ENCODE measurements at regions not wholly inside any gene's neighbourhood (a gene's known extent, or its start where the extent isn't known, plus 50 kb on each side); places are given as distances from the start of the nearest gene placed in this dataset.

DNA sequence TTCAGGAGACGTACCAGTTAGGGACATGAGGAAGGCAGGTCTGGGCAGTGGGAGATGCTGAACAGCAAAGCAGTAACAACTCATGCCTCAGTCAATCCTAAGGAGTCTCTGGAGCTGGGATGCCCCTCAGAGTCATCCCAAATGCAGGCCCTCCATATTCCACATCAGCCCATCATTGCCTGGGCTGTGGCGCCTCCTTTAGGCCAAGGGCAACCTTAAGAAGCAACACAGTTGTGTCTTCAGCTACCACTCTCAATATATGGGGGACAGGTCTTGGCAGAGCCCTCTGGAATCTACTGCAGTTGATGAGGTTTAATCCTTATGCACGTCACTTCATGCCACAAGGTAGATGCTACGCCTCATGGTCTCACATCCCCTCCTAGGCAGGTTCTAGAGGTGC is 682.0 kb upstream of the RAB6C start:
- POLR2A ChIA-PET: no interaction called here
- DNase-seq: no peak
- CTCF ChIA-PET: no interaction called here
- Mint-ChIP-seq H3K36me3 (no peaks in the 10 kb centered on the region), H3K27me3 (no peaks in the 10 kb centered on the region), H3K9me3 (peaks cover 15% of the 10 kb centered on the region), H3K27ac (no peak overlapping the region), H3K4me1 (ENCODE audit: low read depth) (no peaks in the 10 kb centered on the region), H3K4me3 (no peak overlapping the region)
- intact Hi-C loops (cut with micrococcal nuclease): no loop called here

DNA sequence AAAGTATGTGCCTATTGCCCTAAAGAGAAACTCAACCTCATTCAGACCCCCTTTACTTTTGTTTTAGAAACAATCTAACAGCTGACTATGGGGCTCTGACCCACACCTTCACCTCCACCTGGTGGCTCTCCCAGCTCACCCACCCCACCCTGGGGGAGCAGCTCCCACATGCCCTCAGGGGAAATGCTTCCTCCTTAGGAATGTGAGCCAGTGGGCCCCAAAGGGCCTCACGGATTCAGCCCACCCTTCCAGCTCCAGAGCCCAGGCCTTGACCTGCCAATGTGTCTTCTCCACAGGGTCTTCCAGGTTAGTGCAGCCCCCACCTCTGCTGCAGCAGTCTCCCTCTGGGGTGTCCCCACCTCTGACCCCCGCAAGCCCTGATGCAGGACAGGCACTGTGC is 680.1 kb upstream of the RAB6C start:
- intact Hi-C loops (cut with micrococcal nuclease): no loop called here
- CTCF ChIA-PET: no interaction called here

DNA sequence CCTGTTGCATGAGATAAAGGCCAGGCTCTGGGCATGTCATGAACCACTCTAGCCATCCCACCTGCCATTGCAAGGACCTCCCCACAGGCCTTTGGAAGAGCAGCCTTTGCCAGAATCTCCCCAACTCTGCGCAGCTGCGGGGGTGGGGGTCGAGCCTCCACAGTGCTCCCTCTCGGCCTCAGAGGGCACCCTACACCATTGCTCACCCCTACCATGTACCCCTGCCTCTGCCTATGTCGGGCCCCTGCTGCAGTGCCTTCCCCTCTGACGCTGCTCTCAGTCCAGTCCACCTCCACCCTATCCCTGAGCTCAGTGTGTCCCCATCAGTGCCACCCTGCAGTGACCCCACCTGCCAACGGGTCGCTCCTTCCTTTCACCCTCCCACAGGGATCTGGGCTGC is 679.7 kb upstream of the RAB6C start:
- DNase-seq: no peak
- H3K27me3 Mint-ChIP-seq: no peaks in the 10 kb centered on the region
- no peaks in the 10 kb centered on the region for H3K4me1 Mint-ChIP-seq (ENCODE audit: low read depth)
- no peak overlapping the region for H3K4me3 Mint-ChIP-seq
- no peak overlapping the region for H3K27ac Mint-ChIP-seq
- ChIA-PET CTCF (no interaction called here), POLR2A (no interaction called here)
- no peaks in the 10 kb centered on the region for H3K36me3 Mint-ChIP-seq
- intact Hi-C loops (cut with micrococcal nuclease): no loop called here
- H3K9me3 Mint-ChIP-seq: peaks cover 7% of the 10 kb centered on the region

More for the DNA sequence above, 680.1 kb upstream of the RAB6C start:
- Mint-ChIP-seq H3K4me1 (ENCODE audit: low read depth) (no peaks in the 10 kb centered on the region), H3K36me3 (no peaks in the 10 kb centered on the region), H3K27ac (no peak overlapping the region), H3K4me3 (no peak overlapping the region), H3K27me3 (no peaks in the 10 kb centered on the region), H3K9me3 (peaks cover 9% of the 10 kb centered on the region)
- DNase-seq: no peak
- POLR2A ChIA-PET: no interaction called here

DNA sequence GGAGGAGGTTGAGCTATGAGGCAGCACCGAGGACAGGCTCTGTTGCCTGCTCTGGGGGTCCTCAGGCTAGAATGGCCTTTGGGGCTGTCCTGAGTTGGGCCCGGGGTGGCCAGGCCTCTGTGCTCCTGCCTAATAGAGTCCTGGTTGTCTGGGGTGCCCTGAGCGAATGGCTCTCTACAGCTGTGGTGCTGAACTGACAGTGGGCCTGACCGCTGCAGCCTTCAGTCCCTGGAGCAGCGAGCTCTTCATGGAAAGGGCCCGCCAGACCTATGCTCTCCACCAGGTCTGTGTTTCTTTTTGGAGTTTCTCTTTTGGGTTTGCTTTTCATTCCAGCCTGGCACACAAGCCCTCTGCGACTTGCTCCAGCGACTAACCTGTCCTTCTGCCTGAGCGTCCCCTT is 679.0 kb upstream of the RAB6C start:
- DNase-seq: no peak
- intact Hi-C loops (cut with micrococcal nuclease): no loop called here
- H3K36me3 Mint-ChIP-seq: no peaks in the 10 kb centered on the region
- ChIA-PET POLR2A (no interaction called here), CTCF (no interaction called here)
- H3K27ac Mint-ChIP-seq: no peak overlapping the region
- peaks cover 6% of the 10 kb centered on the region for H3K9me3 Mint-ChIP-seq
- no peak overlapping the region for H3K4me3 Mint-ChIP-seq
- no peaks in the 10 kb centered on the region for H3K4me1 Mint-ChIP-seq (ENCODE audit: low read depth)
- H3K27me3 Mint-ChIP-seq: no peaks in the 10 kb centered on the region

DNA sequence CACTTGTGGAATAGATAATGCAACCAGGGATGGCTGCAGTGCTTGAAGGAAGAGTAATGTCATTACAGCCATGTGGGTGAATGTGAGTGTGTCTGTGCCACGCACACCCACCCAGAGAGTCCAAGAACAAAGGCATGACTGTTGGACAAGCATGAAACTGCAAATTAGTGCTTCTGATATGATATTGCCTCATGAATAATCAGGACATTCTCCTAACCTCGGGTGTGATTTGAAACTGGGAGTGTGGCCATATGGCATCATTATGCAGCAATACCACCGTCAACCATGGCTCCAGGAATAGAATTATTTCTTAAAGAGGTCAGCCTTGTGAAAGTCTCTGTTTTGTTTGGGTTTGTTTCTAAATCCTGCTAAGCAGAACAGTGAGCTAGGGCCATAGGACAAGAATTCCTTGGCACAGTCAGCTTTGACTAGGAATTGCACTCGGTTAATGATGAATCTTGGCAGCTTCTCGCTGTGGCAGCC is 678.0 kb upstream of the RAB6C start:
- no peaks in the 10 kb centered on the region for H3K9me3 Mint-ChIP-seq
- ChIA-PET POLR2A (no interaction called here), CTCF (no interaction called here)
- H3K36me3 Mint-ChIP-seq: no peaks in the 10 kb centered on the region
- no peaks in the 10 kb centered on the region for H3K4me1 Mint-ChIP-seq (ENCODE audit: low read depth)
- H3K27me3 Mint-ChIP-seq: no peaks in the 10 kb centered on the region
- intact Hi-C loops (cut with micrococcal nuclease): no loop called here
- no peak overlapping the region for H3K4me3 Mint-ChIP-seq
- no peak for DNase-seq
- no peak overlapping the region for H3K27ac Mint-ChIP-seq

DNA sequence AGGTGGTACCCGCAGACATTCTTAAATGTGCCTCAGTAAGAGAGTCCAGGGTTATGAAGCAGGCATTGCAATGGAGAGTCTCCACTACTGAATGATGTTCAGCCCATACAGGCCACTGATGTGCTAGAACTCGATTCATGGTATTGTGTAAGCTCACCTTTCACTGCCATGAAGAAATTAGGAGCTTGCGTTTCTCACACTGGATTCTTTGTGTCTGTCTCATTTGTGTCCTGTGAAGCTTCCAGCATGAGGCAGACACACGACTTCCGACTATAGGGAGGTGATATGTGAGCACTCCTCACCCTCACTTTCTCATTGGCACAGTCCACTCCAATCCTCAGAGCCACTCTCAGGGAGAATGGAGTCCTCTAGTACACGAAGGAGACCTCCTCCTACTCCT is 677.4 kb upstream of the RAB6C start:
- no peak overlapping the region for H3K4me3 Mint-ChIP-seq
- H3K27me3 Mint-ChIP-seq: no peaks in the 10 kb centered on the region
- POLR2A ChIA-PET: no interaction called here
- no peaks in the 10 kb centered on the region for H3K4me1 Mint-ChIP-seq (ENCODE audit: low read depth)
- no peak overlapping the region for H3K27ac Mint-ChIP-seq
- no peak for DNase-seq
- intact Hi-C loops (cut with micrococcal nuclease): no loop called here
- H3K9me3 Mint-ChIP-seq: no peaks in the 10 kb centered on the region
- H3K36me3 Mint-ChIP-seq: no peaks in the 10 kb centered on the region
- CTCF ChIA-PET: no interaction called here

DNA sequence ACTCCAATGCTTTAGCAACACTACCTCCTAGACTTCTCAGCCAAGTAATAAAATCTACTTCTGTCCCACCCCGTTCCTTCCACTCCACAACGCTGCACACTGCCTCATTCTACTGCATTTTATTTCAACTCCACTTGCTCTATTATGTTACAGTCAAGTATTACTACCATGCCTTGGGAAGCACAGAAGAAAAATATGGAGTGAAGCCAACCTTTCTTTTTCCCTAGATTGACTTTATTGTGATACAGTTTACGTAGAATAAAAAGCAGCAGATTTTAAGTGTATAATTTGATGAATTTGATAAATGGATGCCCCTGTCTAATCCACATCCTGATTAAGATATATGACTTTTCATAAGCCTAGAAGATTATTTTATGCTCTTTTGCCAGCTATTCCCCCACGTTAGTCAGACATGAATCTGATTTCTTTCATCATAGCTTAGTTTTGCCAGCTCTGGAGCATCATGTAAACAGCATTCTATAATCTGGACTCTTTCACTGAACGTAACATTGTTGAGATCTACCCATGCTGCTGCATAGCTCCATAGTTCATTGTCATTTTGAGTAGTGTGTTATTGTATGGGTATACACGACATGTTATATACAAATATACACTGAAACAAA is 676.8 kb upstream of the RAB6C start:
- Mint-ChIP-seq H3K27ac (no peak overlapping the region), H3K4me1 (ENCODE audit: low read depth) (no peaks in the 10 kb centered on the region), H3K9me3 (no peaks in the 10 kb centered on the region), H3K36me3 (no peaks in the 10 kb centered on the region), H3K4me3 (no peak overlapping the region), H3K27me3 (no peaks in the 10 kb centered on the region)
- ChIA-PET POLR2A (no interaction called here), CTCF (no interaction called here)
- no peak for DNase-seq
- intact Hi-C loops (cut with micrococcal nuclease): no loop called here

DNA sequence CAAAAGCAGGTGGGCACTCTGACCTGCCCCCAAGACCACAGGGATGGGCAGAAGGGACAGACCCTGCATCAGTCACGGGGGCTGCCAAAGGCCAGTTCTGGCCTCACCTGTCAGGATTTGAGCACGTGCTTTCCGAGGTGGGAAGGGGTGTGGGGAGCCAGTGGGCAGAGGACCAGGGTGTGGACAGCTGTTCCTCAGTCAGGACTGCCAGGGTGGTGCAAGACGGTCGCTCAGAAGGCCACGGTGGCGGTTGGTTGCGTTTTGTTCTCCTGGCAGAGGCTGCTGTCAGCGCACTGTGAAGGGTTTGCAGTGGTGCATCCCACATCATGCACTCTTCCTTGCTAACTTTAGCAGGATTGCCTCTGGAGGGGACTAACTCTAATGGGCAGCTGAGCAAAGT is 665.3 kb upstream of the RAB6C start:
- CTCF ChIA-PET: no interaction called here
- H3K9me3 Mint-ChIP-seq: no peaks in the 10 kb centered on the region
- no peaks in the 10 kb centered on the region for H3K4me1 Mint-ChIP-seq (ENCODE audit: low read depth)
- POLR2A ChIA-PET: no interaction called here
- no peaks in the 10 kb centered on the region for H3K36me3 Mint-ChIP-seq
- no peak for DNase-seq
- intact Hi-C loops (cut with micrococcal nuclease): no loop called here
- H3K27me3 Mint-ChIP-seq: no peaks in the 10 kb centered on the region
- H3K4me3 Mint-ChIP-seq: no peak overlapping the region
- no peak overlapping the region for H3K27ac Mint-ChIP-seq

DNA sequence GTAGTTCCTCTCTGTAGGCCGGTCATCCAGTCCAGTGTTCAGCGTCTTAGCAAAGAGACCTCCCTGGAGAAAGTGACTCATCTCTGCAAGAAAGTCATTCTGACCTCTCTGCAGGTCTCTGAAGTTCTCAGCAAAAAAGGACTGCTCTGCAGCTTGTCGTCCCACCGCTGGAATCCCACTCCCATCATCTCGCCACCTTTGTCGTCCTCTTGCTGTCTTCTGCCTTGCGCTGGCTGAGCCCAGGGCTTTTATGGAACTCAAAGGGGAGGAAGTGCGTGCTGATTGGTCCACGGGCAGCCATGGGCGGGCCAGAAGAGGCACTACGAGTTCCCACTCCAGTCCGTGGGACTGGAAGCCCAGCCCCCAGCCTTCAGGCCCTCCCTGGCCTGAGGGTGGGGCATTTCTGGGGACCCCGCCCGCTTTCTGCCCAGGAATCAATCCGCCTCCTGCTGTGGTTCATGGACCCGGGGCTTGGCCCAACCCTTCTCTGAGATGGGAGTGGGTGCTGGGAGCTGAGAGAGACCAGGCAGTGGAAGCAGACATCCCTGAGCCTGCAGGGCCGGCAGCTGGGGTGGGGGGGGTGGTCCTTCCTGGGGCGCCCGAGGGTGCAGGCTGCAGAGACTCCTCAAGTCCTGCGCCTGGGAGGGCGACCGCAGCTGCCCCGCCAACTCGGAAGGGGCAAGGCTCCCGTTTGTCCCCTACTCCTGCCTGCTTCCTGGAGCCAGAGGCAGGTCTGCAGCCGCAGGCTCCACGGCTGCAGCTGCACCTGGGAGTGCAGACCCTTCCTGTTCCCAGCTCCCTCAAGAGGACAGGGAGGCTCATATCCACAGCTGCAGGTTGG is 660.7 kb upstream of the RAB6C start:
- Mint-ChIP-seq H3K36me3 (no peaks in the 10 kb centered on the region), H3K27me3 (no peaks in the 10 kb centered on the region), H3K4me1 (ENCODE audit: low read depth) (no peaks in the 10 kb centered on the region), H3K9me3 (no peaks in the 10 kb centered on the region), H3K27ac (no peak overlapping the region), H3K4me3 (no peak overlapping the region)
- no peak for DNase-seq
- intact Hi-C loops (cut with micrococcal nuclease): no loop called here
- ChIA-PET CTCF (no interaction called here), POLR2A (no interaction called here)

DNA sequence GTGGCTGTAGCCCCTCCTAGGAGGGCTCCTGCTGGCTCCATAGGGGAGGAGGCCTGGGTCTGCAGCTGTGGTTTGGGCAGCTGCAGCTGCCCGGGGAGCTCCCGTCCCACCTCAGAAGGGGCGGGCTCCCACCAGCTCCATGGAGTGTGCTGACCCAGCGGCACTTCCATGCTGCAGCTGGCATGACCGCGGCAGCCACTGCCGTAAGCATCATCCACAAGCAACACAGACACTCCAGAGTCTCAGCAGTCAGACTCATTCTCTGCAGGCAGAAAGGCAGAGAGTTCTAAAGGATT is 660.1 kb upstream of the RAB6C start:
- Mint-ChIP-seq H3K9me3 (no peaks in the 10 kb centered on the region), H3K4me1 (ENCODE audit: low read depth) (no peaks in the 10 kb centered on the region), H3K27me3 (no peaks in the 10 kb centered on the region), H3K36me3 (no peaks in the 10 kb centered on the region), H3K4me3 (no peak overlapping the region), H3K27ac (no peak overlapping the region)
- ChIA-PET POLR2A (no interaction called here), CTCF (no interaction called here)
- DNase-seq: no peak
- intact Hi-C loops (cut with micrococcal nuclease): no loop called here

DNA sequence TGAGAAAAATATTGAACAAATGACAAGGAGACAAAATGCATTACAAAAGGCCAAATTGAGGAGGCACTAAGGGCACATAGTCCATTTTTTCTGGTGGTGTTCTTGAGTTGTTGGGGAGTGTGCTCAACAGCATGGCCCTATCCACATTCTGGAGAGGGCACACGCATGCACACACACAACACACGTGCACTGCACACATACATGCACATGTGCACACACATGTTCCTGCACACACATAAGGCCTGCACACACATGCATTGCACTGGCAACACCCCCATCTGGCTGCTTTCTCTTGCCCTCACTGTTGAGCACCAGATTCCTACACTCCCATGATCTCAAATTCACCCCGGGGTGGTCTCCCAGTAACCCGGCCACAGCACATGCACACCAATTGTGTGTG is 659.2 kb upstream of the RAB6C start:
- no peaks in the 10 kb centered on the region for H3K36me3 Mint-ChIP-seq
- no peaks in the 10 kb centered on the region for H3K9me3 Mint-ChIP-seq
- ChIA-PET POLR2A (no interaction called here), CTCF (no interaction called here)
- H3K4me1 Mint-ChIP-seq (ENCODE audit: low read depth): no peaks in the 10 kb centered on the region
- intact Hi-C loops (cut with micrococcal nuclease): no loop called here
- no peaks in the 10 kb centered on the region for H3K27me3 Mint-ChIP-seq
- no peak overlapping the region for H3K27ac Mint-ChIP-seq
- no peak overlapping the region for H3K4me3 Mint-ChIP-seq
- DNase-seq: no peak

DNA sequence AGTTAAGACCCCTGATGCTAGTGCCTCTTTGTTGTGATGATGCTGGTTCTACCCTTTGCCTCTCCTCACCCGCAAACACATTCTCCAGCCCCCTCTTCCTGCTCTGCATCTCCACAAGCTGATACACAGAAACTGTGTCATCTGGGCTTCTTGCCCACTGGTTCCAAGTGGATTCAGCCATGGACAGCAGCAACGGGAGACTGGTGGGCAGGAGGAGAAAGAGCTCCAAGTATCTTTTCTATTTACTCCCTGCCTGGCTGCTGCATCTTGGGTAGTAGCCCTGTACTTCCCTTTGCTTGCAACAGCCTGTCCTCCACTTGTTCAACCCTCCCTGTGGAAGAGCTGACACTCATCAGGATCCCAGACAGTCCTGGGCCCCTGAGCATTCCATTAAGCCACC is 655.1 kb upstream of the RAB6C start:
- intact Hi-C loops (cut with micrococcal nuclease): no loop called here
- peaks cover 3% of the 10 kb centered on the region for H3K9me3 Mint-ChIP-seq
- no peak overlapping the region for H3K4me3 Mint-ChIP-seq
- H3K27me3 Mint-ChIP-seq: no peaks in the 10 kb centered on the region
- no peak for DNase-seq
- H3K4me1 Mint-ChIP-seq (ENCODE audit: low read depth): no peaks in the 10 kb centered on the region
- ChIA-PET CTCF (no interaction called here), POLR2A (no interaction called here)
- no peaks in the 10 kb centered on the region for H3K36me3 Mint-ChIP-seq
- no peak overlapping the region for H3K27ac Mint-ChIP-seq

DNA sequence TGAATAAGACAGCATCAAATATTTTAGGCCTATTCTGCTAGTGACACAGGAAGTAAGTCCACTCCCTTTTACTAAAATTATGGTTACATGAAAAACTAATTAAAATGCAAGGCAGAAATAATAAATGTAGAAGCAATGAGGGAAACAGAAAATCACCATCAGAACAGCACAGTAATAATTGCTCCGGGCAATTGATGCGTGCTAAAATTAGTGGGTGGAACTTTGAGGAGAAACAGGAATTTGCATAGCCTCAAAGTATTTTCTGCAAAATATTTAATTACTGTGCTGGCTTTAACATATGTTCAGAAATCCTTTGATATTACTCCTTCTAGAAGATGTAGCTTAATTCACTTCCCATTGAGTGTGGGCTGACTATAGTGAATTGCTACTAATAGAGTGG is 654.3 kb upstream of the RAB6C start:
- POLR2A ChIA-PET: no interaction called here
- intact Hi-C loops (cut with micrococcal nuclease): no loop called here
- CTCF ChIA-PET: no interaction called here
- no peak for DNase-seq
- Mint-ChIP-seq H3K36me3 (no peaks in the 10 kb centered on the region), H3K27ac (no peak overlapping the region), H3K9me3 (peaks cover 3% of the 10 kb centered on the region), H3K4me1 (ENCODE audit: low read depth) (no peaks in the 10 kb centered on the region), H3K4me3 (no peak overlapping the region), H3K27me3 (no peaks in the 10 kb centered on the region)

All from activated CD4-positive, alpha-beta memory T cell treated with anti-CD3 and anti-CD28 coated beads for 36 hours (primary cell).